IMR-90 (cell line): ENCODE measurements at regions not wholly inside any gene's neighbourhood (a gene's known extent, or its start where the extent isn't known, plus 50 kb on each side); places are given as distances from the start of the nearest gene placed in this dataset.

Experiments used
- ATAC-seq: fragments of 200-7000 bp; cut with Tn5 transposase; 2 replicates; pipeline ENCODE4 v1.9.1; 2020; ENCODE audit warnings: low read depth, mild to moderate bottlenecking, moderate library complexity
- BruUV-seq: library from RNA; stranded (reverse); fragments of 400-500 nt; replicated peaks from 2 replicates; lab custom pipeline; 2021; lab: Mats Ljungman, UMichigan
- CTCF ChIA-PET: fragments of 300-600 bp; formaldehyde crosslinking; extraction: SDS; loops from one replicate; lab custom pipeline; 2021; ENCODE audit warnings: antibody characterized with exemption; lab: Yijun Ruan, JAX
- POLR2A ChIA-PET: fragments of 300-600 bp; sonication (Branson Sonifier 250); formaldehyde crosslinking; loops from one replicate; lab custom pipeline; 2022; ENCODE audit warnings: antibody characterized with exemption; ENCODE audit not compliant: unreplicated experiment; lab: Charles Lee
- DNase-seq: peaks from one replicate; pipeline ENCODE4 v3.0.0; 2013
- H2AFZ ChIP-seq: replicated peaks from 2 replicates; pipeline ENCODE3; 2013; ENCODE audit warnings: low read length, mild to moderate bottlenecking; ENCODE audit not compliant: poor library complexity
- H2AK5ac ChIP-seq: 2 replicates; pipeline ENCODE4 v1.6.1; 2013; ENCODE audit warnings: low read depth, low read length, inconsistent platforms
- H2AK9ac ChIP-seq: replicated peaks from 2 replicates; pipeline ENCODE3; 2013; ENCODE audit warnings: mild to moderate bottlenecking, low read depth, low read length, moderate library complexity; ENCODE audit not compliant: poor library complexity
- H2BK120ac ChIP-seq: 2 replicates; pipeline ENCODE4 v1.6.1; 2013; ENCODE audit warnings: low read depth, low read length, inconsistent platforms
- H2BK15ac ChIP-seq: 3 replicates; pipeline ENCODE4 v1.6.1; 2013; ENCODE audit warnings: low read depth, low read length, inconsistent platforms
- H2BK20ac ChIP-seq: 2 replicates; pipeline ENCODE4 v1.6.1; 2013; ENCODE audit warnings: low read depth, mild to moderate bottlenecking, inconsistent platforms, low read length, moderate library complexity
- H2BK5ac ChIP-seq: 2 replicates; pipeline ENCODE4 v1.6.1; 2013; ENCODE audit warnings: mild to moderate bottlenecking, low read depth, low read length, inconsistent platforms; ENCODE audit not compliant: poor library complexity, severe bottlenecking
- H3K14ac ChIP-seq: replicated peaks from 2 replicates; pipeline ENCODE4 v1.6.1; 2013; ENCODE audit warnings: low read depth, low read length, inconsistent platforms
- H3K18ac ChIP-seq: 2 replicates; pipeline ENCODE4 v1.6.1; 2013; ENCODE audit warnings: low read depth, low read length, control low read depth
- H3K23ac ChIP-seq: 2 replicates; pipeline ENCODE4 v1.6.1; 2013; ENCODE audit warnings: low read depth, low read length, inconsistent platforms
- H3K27ac ChIP-seq: 2 replicates; pipeline ENCODE4 v1.5.1; 2013; ENCODE audit warnings: mild to moderate bottlenecking, control low read depth, low read length; ENCODE audit not compliant: insufficient read depth
- H3K27me3 ChIP-seq: 2 replicates; pipeline ENCODE4 v1.6.1; 2013; ENCODE audit warnings: low read length; ENCODE audit not compliant: control insufficient read depth, insufficient read depth
- H3K36me3 ChIP-seq: 2 replicates; pipeline ENCODE4 v1.6.1; 2013; ENCODE audit warnings: low read length, mixed read lengths; ENCODE audit not compliant: control insufficient read depth, insufficient read depth
- H3K4ac ChIP-seq: 2 replicates; pipeline ENCODE4 v1.6.1; 2013; ENCODE audit warnings: low read depth, low read length, inconsistent platforms
- H3K4me1 ChIP-seq: 2 replicates; pipeline ENCODE4 v1.6.1; 2013; ENCODE audit warnings: low read length, mixed read lengths; ENCODE audit not compliant: control insufficient read depth, insufficient read depth
- H3K4me2 ChIP-seq: 2 replicates; pipeline ENCODE4 v1.6.1; 2013; ENCODE audit warnings: low read depth, mild to moderate bottlenecking, control low read depth, low read length, moderate library complexity
- H3K4me3 ChIP-seq: 2 replicates; pipeline ENCODE4 v1.5.1; 2013; ENCODE audit warnings: low read depth, mild to moderate bottlenecking, control low read depth, low read length, moderate library complexity; ENCODE audit not compliant: insufficient read depth
- H3K56ac ChIP-seq: 2 replicates; pipeline ENCODE4 v1.6.1; 2013; ENCODE audit warnings: low read length, inconsistent platforms; ENCODE audit not compliant: insufficient read depth; ENCODE audit errors: extremely low read depth
- H3K79me1 ChIP-seq, 2 experiments: 2 replicates each; pipeline ENCODE4 v1.6.1; 2013; ENCODE audit warnings: low read length in 2 of 2, inconsistent platforms in 1 of 2, low read depth in 1 of 2
- H3K9ac ChIP-seq: 2 replicates; pipeline ENCODE4 v1.6.1; 2013; ENCODE audit warnings: low read depth, low read length, control low read depth
- H3K9me1 ChIP-seq: 2 replicates; pipeline ENCODE4 v1.6.1; 2013; ENCODE audit warnings: low read length, inconsistent platforms; ENCODE audit not compliant: insufficient read depth
- H3K9me3 ChIP-seq: 2 replicates; pipeline ENCODE4 v1.6.1; 2013; ENCODE audit warnings: low read length; ENCODE audit not compliant: control insufficient read depth, insufficient read depth
- H4K20me1 ChIP-seq: 2 replicates; pipeline ENCODE4 v1.6.1; 2013; ENCODE audit warnings: low read length, inconsistent platforms; ENCODE audit not compliant: insufficient read depth
- H4K5ac ChIP-seq: 2 replicates; pipeline ENCODE4 v1.6.1; 2013; ENCODE audit warnings: mild to moderate bottlenecking, low read depth, low read length, control low read depth
- H4K8ac ChIP-seq, 2 experiments: 2 replicates each; pipeline ENCODE4 v1.6.1; 2013; ENCODE audit warnings: low read depth in 2 of 2, low read length in 2 of 2, control low read depth in 1 of 2, inconsistent platforms in 1 of 2
- H4K91ac ChIP-seq: 2 replicates; pipeline ENCODE4 v1.6.1; 2013; ENCODE audit warnings: low read depth, low read length, inconsistent platforms; ENCODE audit not compliant: insufficient read depth
- BHLHE40 ChIP-seq: fragments of 150-350 bp; IDR thresholded peaks from 2 replicates; pipeline ENCODE4 v1.6.1; 2016; ENCODE audit warnings: mild to moderate bottlenecking, low read depth, low read length
- CEBPB ChIP-seq: IDR thresholded peaks from 2 replicates; pipeline ENCODE4 v1.6.1; 2012; ENCODE audit warnings: low read depth, low read length, improper control_type of control experiment
- CHD1 ChIP-seq: IDR thresholded peaks from 2 replicates; pipeline ENCODE4 v1.6.1; 2012; ENCODE audit warnings: low read depth, low read length, improper control_type of control experiment
- CTCF ChIP-seq: conservative IDR thresholded peaks from 2 replicates; pipeline ENCODE4 v1.5.1; 2012; ENCODE audit warnings: mild to moderate bottlenecking, low read depth, low read length, improper control_type of control experiment
- ELK1 ChIP-seq: fragments of 150-350 bp; IDR thresholded peaks from 2 replicates; pipeline ENCODE4 v1.6.1; 2016; ENCODE audit warnings: low read depth, mild to moderate bottlenecking, low read length, moderate library complexity, borderline replicate concordance
- FOS ChIP-seq: fragments of 150-350 bp; IDR thresholded peaks from 2 replicates; pipeline ENCODE4 v1.6.1; 2016; ENCODE audit warnings: low read depth, low read length
- MAFK ChIP-seq: IDR thresholded peaks from 2 replicates; pipeline ENCODE4 v1.6.1; 2012; ENCODE audit warnings: low read depth, low read length, improper control_type of control experiment
- MAZ ChIP-seq: IDR thresholded peaks from 2 replicates; pipeline ENCODE4 v1.6.1; 2012; ENCODE audit warnings: low read depth, mild to moderate bottlenecking, low read length, improper control_type of control experiment, moderate library complexity, borderline replicate concordance
- MXI1 ChIP-seq: IDR thresholded peaks from 2 replicates; pipeline ENCODE4 v1.6.1; 2012; ENCODE audit warnings: low read depth, mild to moderate bottlenecking, low read length, moderate library complexity, borderline replicate concordance
- NFE2L2 ChIP-seq: fragments of 150-350 bp; IDR thresholded peaks from 2 replicates; pipeline ENCODE4 v1.6.1; 2016; ENCODE audit warnings: low read depth, mild to moderate bottlenecking, low read length
- POLR2A ChIP-seq: IDR thresholded peaks from 2 replicates; pipeline ENCODE4 v1.6.1; 2012; ENCODE audit warnings: mild to moderate bottlenecking, low read depth, low read length
- RAD21 ChIP-seq: IDR thresholded peaks from 2 replicates; pipeline ENCODE4 v1.6.1; 2012; ENCODE audit warnings: low read length, improper control_type of control experiment
- RCOR1 ChIP-seq: IDR thresholded peaks from 2 replicates; pipeline ENCODE4 v1.6.1; 2012; ENCODE audit warnings: mild to moderate bottlenecking, low read length, improper control_type of control experiment; ENCODE audit not compliant: insufficient replicate concordance
- RFX5 ChIP-seq: IDR thresholded peaks from 2 replicates; pipeline ENCODE4 v1.8.0; 2012; ENCODE audit warnings: low read depth, mild to moderate bottlenecking, low read length, moderate library complexity
- SMC3 ChIP-seq: fragments of 150-350 bp; IDR thresholded peaks from 2 replicates; pipeline ENCODE4 v1.6.1; 2016; ENCODE audit warnings: low read depth, mild to moderate bottlenecking, antibody characterized with exemption, low read length, moderate library complexity
- WGBS, 2 experiments: methylation state at CpG; one replicate each; pipeline versions ENCODE4 v1.1.5 to v1.1.7; 2013; ENCODE audit warnings: missing lambda C conversion rate in 2 of 2; ENCODE audit not compliant: insufficient read length in 1 of 2; ENCODE audit errors: extremely low coverage in 2 of 2; 5-methylcytosine and 5-hydroxymethylcytosine counted together
- dilution Hi-C: fragments of 300-500 bp; cut with HindIII; formaldehyde crosslinking; loops from one replicate; pipeline ENCODE4 v1.14.3; 2018; ENCODE audit warnings: low sequenced_read_pairs; ENCODE audit not compliant: unreplicated experiment
- in situ Hi-C: fragments of 300-500 bp; cut with MboI; formaldehyde crosslinking; loops from 3 replicates; pipeline ENCODE4 v1.14.3; 2019; ENCODE audit warnings: low sequenced_read_pairs, inconsistent platforms, mixed read lengths
- intact Hi-C: fragments of 100-400 bp; cut with micrococcal nuclease; formaldehyde crosslinking; loops from 2 replicates; pipeline ENCODE4 v1.10.0; 2022
- TF ChIP-seq, protein P1 (sequence below): fragments of 150-350 bp; IDR thresholded peaks from 2 replicates; pipeline ENCODE4 v1.6.1; 2017; ENCODE audit warnings: mild to moderate bottlenecking, antibody characterized with exemption, low read length, low read depth

GRCh38 chr12:25395227-25395626 lies 144.5 kb upstream of the KRAS start:
- ChIA-PET CTCF (no interaction called here), POLR2A (no interaction called here)
- DNase-seq (no peak), ATAC-seq (no peak)
- H3K4me2 ChIP-seq, result no peak overlapping the region
- no CpG with 5 or more reads among the region's 1 CpG for WGBS, 2 experiments
- H3K9me1 ChIP-seq, result peaks cover 3% of the 10 kb centered on the region; the same call in 1 of the 2 replicates
- no peaks in the 10 kb centered on the region for H3K79me1 ChIP-seq
- intact Hi-C loops (no loop called here), in situ Hi-C loops (loop anchor here (10.0 kb wide), 1 partner anchor 400 kb away; no protein-coding TSS in a partner anchor), dilution Hi-C loops (no loop called here)
- H2BK120ac ChIP-seq, result no peak overlapping the region
- no TSS peak for BruUV-seq
- no peak overlapping the region for H3K14ac ChIP-seq
- no peak overlapping the region for H3K9ac ChIP-seq
- no peaks in the 10 kb centered on the region for H3K9me3 ChIP-seq
- no peaks in the 10 kb centered on the region for H4K20me1 ChIP-seq
- no peak overlapping the region for H4K91ac ChIP-seq
- H3K56ac ChIP-seq, result no peak overlapping the region
- no peak overlapping the region for H2AK5ac ChIP-seq
- no peak overlapping the region for H2AK9ac ChIP-seq
- H3K23ac ChIP-seq, result no peak overlapping the region
- H3K4me3 ChIP-seq, result no peak overlapping the region
- H2AFZ ChIP-seq, result no peak overlapping the region
- H3K36me3 ChIP-seq, result no peaks in the 10 kb centered on the region
- H3K4ac ChIP-seq, result no peak overlapping the region
- no peak overlapping the region for H4K8ac ChIP-seq
- H3K27me3 ChIP-seq, result no peaks in the 10 kb centered on the region
- H2BK20ac ChIP-seq, result no peak overlapping the region
- H2BK15ac ChIP-seq, result no peak overlapping the region
- H3K18ac ChIP-seq, result no peak overlapping the region
- no peak overlapping the region for H2BK5ac ChIP-seq
- no peaks in the 10 kb centered on the region for H3K4me1 ChIP-seq
- TF ChIP-seq MAZ, result no peak
- no peak for TF ChIP-seq BHLHE40
- TF ChIP-seq POLR2A, result no peak
- no peak for TF ChIP-seq NFE2L2
- TF ChIP-seq CHD1, result no peak
- TF ChIP-seq RAD21, result no peak
- TF ChIP-seq FOS, result no peak
- no peak for TF ChIP-seq MXI1
- no peak for TF ChIP-seq ELK1
- TF ChIP-seq CEBPB, result no peak
- TF ChIP-seq, protein P1, sequence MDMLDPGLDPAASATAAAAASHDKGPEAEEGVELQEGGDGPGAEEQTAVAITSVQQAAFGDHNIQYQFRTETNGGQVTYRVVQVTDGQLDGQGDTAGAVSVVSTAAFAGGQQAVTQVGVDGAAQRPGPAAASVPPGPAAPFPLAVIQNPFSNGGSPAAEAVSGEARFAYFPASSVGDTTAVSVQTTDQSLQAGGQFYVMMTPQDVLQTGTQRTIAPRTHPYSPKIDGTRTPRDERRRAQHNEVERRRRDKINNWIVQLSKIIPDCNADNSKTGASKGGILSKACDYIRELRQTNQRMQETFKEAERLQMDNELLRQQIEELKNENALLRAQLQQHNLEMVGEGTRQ, result no peak
- no peak for TF ChIP-seq RCOR1
- no peak for TF ChIP-seq MAFK
- TF ChIP-seq RFX5, result no peak
- TF ChIP-seq SMC3, result no peak
- no peak for TF ChIP-seq CTCF
- H3K27ac ChIP-seq, result no peak overlapping the region
- H4K5ac ChIP-seq, result no peak overlapping the region
